ENCODE measurements at regions not wholly inside any gene's neighbourhood (a gene's known extent, or its start where the extent isn't known, plus 50 kb on each side); places are given as distances from the start of the nearest gene placed in this dataset.

GRCh38 chr2:375270-375955 is 87.5 kb upstream of the ALKAL2 start:
- TF ChIP-seq, protein P1, sequence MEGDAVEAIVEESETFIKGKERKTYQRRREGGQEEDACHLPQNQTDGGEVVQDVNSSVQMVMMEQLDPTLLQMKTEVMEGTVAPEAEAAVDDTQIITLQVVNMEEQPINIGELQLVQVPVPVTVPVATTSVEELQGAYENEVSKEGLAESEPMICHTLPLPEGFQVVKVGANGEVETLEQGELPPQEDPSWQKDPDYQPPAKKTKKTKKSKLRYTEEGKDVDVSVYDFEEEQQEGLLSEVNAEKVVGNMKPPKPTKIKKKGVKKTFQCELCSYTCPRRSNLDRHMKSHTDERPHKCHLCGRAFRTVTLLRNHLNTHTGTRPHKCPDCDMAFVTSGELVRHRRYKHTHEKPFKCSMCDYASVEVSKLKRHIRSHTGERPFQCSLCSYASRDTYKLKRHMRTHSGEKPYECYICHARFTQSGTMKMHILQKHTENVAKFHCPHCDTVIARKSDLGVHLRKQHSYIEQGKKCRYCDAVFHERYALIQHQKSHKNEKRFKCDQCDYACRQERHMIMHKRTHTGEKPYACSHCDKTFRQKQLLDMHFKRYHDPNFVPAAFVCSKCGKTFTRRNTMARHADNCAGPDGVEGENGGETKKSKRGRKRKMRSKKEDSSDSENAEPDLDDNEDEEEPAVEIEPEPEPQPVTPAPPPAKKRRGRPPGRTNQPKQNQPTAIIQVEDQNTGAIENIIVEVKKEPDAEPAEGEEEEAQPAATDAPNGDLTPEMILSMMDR (IDR thresholded peaks at IDR 0.05) = no peak
- no peak for TF ChIP-seq EP300 (IDR thresholded peaks at IDR 0.05)

Measured in sigmoid colon (tissue), 4 donors.